ENCODE measurements at regions not wholly inside any gene's neighbourhood (a gene's known extent, or its start where the extent isn't known, plus 50 kb on each side); places are given as distances from the start of the nearest gene placed in this dataset.

DNA sequence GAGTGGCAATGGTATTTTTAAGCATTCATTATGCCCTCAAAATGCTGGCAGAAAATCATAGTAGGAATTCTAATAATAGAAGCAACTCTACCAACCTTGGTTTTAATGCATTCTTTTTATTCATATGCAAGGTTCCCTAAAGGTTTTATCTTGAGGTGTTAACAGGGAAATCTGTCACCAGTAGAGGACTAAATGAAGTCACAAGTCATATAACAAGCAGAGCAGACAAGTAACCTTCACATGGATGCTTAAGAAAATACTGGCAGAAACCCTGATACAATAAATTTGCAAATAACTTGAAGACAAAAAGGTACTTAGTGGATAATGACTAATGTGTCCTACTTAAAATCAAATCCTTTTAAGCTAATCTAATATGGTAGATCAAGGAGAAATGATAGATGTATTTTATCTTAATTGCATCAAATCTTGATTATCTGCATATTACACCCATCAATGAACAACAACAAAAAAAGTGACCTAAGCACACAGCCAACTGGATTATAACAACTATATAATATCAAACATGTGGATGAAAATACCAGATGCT, 73.3 kb downstream of the RFC3 start:
- DNase-seq (ENCODE audit: low read depth in 2 of 2): no peak

DNA sequence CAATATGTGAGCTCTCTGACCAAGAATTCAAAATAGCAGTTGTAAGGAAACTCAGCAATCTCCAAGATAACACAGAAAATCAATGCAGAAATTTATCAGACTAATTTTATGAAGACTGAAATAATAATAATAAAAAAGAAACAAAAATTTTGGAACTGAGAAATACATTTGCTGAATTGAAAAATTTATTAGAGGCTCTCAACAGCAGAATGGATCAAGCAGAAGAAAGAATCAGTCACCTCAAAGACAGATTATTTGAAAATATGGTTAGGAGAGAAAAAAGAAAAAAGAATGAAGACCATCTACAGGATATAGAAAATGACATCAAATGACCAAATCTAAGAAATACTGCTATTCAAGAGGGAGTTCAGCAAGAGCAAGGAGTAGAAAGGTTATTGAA, 75.6 kb downstream of the RFC3 start:
- no peak for DNase-seq (ENCODE audit: low read depth in 2 of 2)

DNA sequence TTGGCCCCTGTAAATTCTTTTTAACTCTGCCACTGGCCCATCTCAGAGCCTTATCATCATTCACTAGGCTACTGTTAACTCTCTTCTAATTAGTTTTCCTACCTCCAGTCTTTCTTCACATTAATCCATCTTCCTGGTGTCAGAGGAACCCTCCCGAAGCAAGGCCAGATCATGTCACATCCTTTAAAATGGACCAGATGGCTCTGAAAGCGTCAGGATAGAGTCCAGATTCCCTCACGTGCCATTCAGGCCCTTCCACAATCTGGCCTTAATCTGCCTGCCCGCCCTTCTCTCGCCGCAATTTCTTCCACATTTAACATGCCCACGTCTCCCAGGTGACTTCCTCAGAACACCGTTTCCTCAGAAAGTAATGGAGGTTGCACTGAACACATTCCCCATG, 86.5 kb downstream of the RFC3 start:
- no peak for DNase-seq (ENCODE audit: low read depth in 2 of 2)

DNA sequence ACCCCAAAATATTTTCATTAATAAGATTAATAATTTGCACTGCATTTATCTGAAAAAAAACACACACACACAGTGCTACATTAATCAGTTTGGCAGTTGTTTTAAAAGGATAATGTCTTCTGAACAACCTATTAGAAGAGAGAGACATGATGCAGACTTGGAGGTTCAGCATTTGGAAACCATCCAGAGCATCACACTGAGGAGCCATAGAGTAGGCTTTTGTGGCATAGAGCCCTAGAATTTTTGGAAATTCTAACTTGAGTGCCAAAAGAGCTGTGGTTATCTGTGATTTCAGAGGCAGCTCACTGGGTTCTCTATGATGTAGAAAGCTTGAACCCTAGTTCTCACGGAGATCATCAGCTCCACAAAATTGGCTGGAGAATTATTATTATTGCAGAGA, 90.2 kb downstream of the RFC3 start:
- DNase-seq (ENCODE audit: low read depth in 2 of 2): no peak

DNA sequence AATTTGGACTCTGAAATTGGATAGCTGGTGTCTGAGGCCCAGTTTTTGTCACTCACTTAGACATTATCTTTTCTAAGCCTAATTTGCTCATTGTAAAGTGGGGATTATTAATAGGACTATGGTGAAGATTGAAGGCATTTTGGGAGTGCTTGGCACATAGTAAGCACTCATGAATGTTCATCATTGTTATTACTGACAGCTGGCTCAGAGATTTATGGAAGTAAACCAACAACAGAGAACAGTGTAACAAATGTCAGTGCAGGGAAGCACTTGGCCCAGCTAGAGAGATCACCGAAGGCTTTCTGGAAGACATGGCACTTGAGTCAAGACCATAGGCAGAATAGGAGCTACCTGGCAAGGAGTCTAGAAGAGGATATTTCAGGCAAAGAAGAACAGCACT, 92.3 kb downstream of the RFC3 start:
- DNase-seq (ENCODE audit: low read depth in 2 of 2): no peak

DNA sequence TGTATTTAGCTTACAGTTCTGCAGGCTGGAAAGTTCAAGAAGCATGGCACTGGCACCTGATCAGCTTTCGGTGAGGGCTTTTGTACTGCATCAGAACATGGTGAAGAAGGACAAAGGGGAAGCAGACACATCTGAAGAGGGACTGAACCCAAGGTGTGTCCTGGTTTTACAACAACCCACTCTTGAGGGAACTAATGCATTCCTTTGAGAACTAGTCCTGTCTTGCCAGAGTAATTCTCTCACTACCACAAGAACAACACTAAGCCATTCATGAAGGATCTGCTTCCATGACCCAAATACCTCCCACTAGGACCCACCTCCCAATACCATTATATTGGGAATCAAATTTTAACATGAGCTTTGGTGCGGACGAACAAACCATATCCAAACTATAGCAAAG, 93.6 kb downstream of the RFC3 start:
- DNase-seq (ENCODE audit: low read depth in 2 of 2): no peak

DNA sequence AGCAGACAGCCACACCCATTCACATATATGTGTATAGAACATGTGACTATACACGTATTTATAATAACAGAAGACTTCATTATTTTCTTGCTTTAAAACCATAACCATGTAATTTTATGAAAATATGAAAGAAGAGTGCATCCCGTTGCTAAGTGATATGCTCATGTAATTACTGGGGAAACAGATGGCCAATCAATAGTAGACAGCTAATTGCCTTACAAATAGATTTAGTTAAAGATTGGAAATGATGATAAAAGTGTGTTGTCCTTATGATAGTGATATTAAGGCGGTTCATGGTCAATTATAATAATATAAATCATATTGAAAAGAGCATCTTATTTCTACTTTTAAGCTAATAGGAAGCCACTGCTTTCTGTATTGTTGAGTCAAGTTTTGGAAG, 95.9 kb downstream of the RFC3 start:
- no peak for DNase-seq (ENCODE audit: low read depth in 2 of 2)

DNA sequence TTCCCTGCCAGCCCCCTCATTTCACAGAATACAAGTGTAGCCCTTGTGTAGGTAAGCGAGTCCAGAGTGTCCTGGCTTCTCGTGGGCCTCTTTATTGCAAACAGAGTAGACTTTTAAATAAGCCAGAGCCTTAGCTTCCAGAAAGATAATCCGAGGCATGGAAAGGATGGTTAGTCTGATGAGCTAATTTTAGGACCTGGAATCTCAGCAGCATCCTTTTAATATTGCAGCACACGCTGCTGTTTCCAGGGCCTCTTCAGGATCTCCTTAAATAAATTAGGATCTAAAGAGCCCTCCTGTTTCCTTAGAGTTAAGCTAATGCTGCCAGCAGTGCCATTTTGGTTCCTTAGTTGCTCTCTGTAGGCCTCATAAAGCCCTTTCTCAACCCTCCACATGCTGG, 99.2 kb downstream of the RFC3 start:
- no peak for DNase-seq (ENCODE audit: low read depth in 2 of 2)

DNA sequence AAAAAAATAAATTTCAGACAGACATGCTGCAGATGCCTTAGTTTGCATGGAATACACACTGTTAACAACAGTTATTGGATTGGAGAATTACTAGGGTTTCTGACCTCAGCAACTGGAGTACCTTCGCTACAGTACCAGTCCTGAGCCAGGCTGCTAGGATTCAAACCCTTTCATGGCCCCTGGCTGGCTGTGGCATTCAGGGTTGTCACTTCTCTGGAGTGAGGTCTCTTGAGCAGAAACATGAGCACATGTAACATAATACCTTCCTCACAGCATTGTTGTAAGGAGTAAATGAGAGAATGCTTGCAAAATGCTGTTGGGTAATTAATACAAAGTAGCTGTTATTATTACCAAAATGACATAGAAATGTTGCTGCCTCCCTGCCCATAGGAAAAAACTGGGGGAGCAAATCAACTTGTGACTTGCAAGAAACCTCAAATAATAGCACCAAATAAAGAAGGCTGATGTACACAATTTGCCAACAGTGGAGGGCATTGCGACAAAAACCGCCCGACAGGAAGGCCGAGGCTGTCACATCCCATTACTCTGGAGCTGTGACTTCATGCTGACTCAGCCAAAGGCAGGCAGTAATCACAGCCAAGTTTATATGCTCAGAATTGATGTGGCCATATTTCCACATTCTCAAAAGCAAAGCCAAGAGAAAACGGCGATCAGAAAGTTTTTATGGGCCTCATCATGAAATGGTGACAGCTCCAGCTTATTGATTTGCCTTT, 100.4 kb downstream of the RFC3 start:
- DNase-seq (ENCODE audit: low read depth in 2 of 2): no peak

DNA sequence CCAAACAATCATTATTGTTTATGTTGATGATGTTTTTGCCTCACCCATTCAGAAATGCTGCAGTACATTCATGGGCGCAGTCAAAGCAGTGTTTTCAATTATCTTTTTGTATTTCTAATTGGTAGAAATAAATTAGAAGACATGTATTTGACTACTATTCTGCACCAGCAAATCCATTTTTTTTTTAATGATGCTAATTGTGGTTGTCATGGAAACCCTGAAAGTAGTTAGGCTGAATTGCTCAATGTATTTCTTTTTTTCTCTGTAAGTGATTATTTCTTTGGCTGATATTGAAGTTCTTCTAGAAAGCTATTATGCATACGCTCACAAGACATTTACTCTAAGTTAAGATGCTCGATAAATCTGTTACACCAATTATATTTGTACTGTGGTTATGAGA, 101.2 kb downstream of the RFC3 start:
- no peak for DNase-seq (ENCODE audit: low read depth in 2 of 2)

DNA sequence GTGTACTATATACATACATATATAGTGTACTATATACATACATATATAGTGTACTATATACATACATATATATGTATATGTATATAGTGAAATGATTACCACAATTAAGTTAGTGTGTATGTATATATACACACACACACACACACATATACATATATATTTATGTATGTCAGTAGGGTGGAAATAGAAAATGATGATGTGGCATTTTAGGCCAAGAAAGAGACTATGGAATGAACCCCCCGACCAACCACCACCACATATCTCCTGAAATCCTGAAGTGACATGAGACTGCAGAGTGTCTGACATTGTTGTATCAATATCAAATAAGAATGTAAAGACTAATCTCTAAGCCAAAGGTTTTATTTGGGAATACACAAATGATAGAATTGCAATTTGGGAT, 107.6 kb downstream of the RFC3 start:
- DNase-seq (ENCODE audit: low read depth in 2 of 2): no peak

DNA sequence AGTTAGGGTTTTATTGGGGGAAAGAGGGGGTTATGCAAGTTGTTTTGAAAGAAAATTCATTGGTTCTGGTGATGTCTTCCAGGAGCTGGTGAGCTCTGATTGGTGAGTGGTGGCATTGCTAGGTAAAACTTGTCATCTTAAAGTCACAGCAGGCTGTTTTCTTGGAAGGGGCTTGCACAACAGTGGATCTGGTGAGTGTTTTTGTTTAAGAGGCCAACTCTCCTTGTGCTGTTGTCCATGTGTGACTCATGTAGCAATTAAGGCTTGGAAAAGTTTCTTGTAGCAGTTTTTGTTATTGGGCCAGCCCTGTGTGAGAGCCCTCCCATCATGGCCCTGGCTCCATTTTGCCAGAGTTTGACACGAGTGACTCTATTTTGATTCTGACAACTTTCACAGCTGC, 109.4 kb downstream of the RFC3 start:
- DNase-seq (ENCODE audit: low read depth in 2 of 2): no peak

DNA sequence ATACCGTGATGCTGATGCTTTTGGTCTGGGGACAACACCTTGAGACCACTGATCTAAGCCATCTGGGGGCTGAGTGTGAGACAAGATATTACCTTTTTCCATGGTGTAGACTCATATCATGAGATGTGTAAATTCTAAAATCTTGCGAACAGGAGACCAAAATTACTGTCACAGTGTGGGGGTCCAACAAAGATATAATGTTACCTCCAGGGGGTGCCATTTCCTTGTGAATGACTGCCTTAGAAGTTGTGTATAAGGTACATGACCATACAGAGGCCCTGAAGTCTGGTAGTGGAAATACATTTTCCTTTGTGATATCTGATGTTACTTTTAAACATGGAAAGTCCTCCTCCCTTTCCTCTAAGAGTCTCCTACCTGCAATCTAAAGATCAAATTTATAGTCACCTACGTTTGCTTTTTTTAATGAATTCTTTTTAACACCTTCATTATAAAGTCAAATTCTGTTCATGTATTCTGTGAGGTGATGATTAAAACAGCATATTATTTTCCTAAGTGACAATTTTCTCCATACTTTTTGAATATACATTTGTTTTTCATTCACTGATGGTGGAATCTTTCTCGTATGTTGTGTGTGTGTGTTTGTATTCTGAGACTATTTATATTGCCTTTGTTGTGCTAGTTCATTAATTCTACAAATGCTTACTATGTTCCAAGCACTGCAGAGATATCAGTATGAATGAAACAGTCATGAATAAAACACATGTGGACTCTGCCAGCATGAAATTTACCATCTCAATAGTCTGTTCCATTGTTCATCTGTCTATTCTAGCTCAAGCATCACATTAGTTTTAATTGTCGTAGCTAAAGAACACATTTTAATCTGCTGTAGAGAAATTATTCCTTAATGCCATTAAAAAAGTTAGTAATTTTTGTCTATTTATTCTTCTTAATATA, 113.7 kb downstream of the RFC3 start:
- DNase-seq (ENCODE audit: low read depth in 2 of 2): no peak

DNA sequence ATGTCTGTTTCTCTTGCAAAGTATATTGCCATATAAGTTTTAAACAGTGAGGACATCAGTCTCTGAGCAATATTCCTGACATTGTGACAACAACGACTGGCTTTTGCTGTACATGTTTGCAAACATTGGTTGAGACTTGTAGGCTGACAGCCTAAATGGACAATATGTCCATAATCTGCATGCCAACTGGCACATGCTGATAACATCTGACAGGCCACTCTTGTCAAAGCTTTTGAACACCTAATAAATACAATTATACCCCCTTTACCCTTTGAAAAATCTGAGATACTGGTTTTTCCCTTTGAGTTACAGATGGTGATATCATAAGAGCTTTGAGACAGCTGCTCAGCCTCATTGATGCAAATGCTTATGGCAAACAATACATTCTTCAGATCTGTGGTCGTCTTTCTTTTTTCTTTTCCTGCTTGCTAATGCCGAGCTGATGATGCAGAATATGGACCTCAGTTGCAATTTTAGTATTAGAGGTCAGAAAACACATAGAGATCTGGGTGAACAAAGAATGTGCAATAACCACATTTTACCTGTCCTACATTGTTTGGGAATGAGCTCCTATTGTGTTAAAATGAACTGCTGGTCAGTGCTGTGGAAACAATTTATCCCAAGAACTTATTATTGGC, 114.9 kb downstream of the RFC3 start:
- DNase-seq (ENCODE audit: low read depth in 2 of 2): no peak

DNA sequence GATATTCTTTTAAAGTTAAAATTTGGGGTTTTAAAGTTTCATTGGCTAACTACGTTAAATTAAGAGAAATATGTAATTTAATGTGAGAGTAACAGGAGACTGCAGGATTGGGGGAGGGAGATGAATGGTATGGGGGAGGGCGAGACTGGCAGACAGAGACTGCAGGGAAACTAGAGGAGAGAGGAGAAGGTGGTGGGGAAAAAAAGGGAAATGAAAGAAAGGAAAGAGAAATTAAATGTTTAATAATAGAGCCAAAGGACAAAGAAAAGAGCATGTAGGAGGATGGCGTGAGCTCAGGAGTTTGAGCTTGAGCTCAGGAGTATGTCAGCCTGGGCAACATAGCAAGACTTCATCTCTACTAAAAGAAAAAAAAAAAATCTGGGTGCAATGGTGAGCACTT, 115.9 kb downstream of the RFC3 start:
- DNase-seq (ENCODE audit: low read depth in 2 of 2): no peak

DNA sequence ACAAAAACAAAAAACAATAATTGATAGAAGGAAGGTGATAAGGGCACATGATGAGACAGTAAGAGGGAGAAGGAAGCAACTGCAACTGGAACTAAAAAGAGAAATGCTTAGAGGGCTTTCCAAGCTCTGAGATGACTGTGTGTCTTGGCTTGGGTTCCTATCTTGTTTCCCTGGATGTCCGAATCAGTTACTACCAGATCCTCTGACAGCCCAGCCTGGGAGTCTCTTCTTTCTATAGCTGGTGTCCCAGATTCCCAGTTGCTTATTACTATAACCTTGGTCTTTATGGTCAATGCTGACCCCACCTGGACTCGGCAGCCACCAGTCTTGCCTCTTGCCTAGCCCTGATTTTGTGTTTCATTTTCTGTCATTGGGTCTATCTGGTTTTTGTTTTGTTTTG, 116.4 kb downstream of the RFC3 start:
- no peak for DNase-seq (ENCODE audit: low read depth in 2 of 2)

DNA sequence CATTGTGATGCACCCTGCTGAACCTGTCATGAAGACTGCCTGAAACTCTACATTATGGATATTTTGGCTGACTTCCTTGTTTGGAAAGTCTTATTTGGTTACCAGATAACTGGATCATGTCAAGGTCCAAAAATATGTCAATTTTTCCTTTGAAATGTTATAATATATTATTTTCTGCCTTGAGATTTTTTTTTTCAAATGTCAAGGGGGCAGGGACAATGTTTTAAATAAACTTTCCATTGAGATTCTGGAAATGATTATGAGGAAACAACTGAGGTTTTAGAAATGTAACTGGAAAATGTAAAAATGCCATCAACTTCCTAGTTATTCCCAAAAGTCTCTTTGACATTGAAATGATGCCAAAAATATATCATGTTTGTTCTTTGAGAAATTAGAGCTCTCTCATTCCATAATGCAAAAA, 117.0 kb downstream of the RFC3 start:
- no peak for DNase-seq (ENCODE audit: low read depth in 2 of 2)

DNA sequence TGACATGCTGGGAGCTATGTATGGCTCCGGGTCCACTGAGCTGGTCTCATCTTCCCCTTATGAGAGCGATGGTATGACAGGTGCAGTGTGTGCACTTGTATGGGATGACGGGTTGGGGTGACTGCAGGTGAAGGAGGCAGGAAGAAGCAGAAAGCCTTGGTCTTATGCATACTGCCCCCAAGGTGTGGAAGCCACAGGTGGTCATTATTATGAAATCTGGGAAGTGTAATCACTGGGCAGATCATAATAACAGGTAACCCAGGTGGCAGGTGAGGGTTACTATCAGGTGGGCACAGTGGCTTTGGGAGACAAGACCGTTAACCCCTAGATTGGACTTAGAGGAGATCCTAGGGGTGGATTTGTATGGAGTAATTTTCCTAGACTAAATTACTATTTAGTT, 118.0 kb downstream of the RFC3 start:
- no peak for DNase-seq (ENCODE audit: low read depth in 2 of 2)

DNA sequence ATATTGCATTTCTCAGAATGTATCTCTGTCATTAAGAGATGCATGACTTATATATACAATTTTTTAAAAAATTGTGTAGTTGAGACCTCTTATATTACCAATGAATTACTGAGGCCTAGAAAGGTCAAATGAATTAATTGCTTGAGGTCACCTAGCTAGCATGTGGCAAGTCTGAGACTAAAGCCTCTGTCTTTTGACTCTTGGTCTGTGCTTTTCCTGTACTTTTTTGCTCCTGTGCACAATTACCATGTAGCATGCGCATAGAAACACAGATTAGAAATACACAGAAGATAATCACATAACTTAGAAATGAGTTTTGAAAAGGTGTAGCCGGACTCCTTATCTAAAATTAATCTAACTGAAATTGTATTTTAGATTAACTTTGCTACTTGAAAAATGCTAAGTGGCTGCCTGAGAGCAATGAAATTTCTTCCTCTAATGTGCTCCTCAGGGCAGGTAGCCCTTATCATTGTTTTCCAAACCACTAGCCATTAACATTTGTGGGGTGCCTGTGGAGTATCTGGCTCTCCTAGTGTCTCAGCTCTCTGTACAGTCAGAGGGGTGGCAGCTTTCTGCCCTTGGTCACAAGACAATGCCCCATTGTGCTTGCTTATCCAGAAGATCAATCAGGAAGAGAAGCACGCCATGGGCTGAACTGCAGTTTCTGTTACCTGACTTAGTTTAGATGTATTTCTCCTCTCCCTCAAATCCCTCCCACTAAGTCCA, 119.6 kb downstream of the RFC3 start:
- DNase-seq (ENCODE audit: low read depth in 2 of 2): no peak

DNA sequence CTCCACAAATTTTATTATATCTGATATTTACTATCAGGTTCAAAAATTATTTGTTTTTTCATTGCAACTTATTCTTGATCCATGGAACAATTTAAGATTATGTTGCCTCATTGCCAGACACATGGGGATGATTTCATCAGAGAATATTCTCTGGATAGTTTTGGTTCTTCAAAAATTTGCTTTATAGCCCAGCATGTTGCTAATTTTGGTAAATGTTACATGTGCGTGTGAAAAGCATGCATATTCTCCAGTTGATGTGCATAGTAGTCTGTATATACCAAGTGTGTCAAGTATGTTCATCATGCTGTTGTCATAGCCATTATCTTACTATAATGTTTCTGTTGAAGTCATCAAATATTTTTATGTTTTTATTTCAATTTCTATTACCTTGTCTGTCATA, 122.3 kb downstream of the RFC3 start:
- no peak for DNase-seq (ENCODE audit: low read depth in 2 of 2)

DNA sequence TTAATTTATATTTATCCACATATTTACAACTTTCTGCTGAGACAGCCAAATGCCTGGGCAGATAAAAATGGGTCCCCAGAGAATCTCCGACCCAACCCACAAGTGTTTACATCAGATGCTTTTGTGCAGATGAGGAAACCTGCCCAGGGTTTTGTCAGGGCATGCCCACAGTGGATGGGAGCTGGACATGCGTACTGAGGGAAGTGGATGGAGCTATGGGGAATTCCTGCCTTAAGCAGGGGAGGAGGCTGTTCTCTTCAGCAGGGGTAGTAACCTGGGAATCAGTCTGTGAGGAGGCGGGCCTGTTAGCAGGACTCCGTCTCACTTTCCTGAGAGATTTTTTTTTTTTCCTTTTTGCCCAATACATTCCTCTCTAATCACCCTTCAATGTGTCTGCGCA, 122.9 kb downstream of the RFC3 start:
- no peak for DNase-seq (ENCODE audit: low read depth in 2 of 2)

DNA sequence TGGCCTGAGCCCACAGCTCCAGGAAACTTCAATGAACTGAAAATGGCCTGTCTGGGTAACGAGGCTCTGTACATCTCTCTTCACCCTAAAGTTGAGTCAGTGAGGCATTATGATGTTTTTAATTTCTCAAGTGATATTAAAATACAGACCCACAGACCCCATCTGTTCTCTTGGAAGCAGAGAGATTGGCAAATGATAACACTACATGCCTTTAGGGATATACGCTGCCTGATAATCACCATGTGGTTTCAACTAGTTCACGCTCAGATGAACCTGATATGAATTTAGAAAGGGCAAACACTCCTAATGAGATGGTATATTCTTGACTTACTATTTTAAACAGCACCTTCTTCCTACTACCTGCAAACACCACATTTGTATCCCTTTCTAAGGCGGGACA, 127.5 kb downstream of the RFC3 start:
- no peak for DNase-seq (ENCODE audit: low read depth in 2 of 2)

Measured in stimulated activated CD8-positive, alpha-beta memory T cell treated with anti-CD3 and anti-CD28 coated beads, Interleukin-7, amount 100 ng/mL, for 4 hours (primary cell).